ENCODE measurements at regions not wholly inside any gene's neighbourhood (a gene's known extent, or its start where the extent isn't known, plus 50 kb on each side); places are given as distances from the start of the nearest gene placed in this dataset.

GRCh38 chr3:99110401-99110800 is 208.9 kb upstream of the DCBLD2 start:
- TF ChIP-seq CTCF (IDR thresholded peaks at IDR 0.05) = no peak

GRCh38 chr3:99108508-99108907 is 207.0 kb upstream of the DCBLD2 start:
- TF ChIP-seq CTCF (IDR thresholded peaks at IDR 0.05) = no peak

GRCh38 chr3:99094606-99095005 is 193.1 kb upstream of the DCBLD2 start:
- no peak for TF ChIP-seq CTCF (IDR thresholded peaks at IDR 0.05)

GRCh38 chr3:99087277-99087676 is 185.8 kb upstream of the DCBLD2 start:
- TF ChIP-seq CTCF (IDR thresholded peaks at IDR 0.05) = no peak

GRCh38 chr3:99084826-99085225 is 183.3 kb upstream of the DCBLD2 start:
- no peak for TF ChIP-seq CTCF (IDR thresholded peaks at IDR 0.05)

- TF ChIP-seq CTCF (IDR thresholded peaks at IDR 0.05) = no peak
Measured at GRCh38 chr3:99084156-99084555, 182.7 kb upstream of the DCBLD2 start.

- TF ChIP-seq CTCF (IDR thresholded peaks at IDR 0.05) = no peak
Measured at GRCh38 chr3:99071096-99071495, 169.6 kb upstream of the DCBLD2 start.

- TF ChIP-seq CTCF (IDR thresholded peaks at IDR 0.05) = no peak
Measured at GRCh38 chr3:99069973-99070372, 168.5 kb upstream of the DCBLD2 start.
